A549 (cell line): ENCODE measurements at regions not wholly inside any gene's neighbourhood (a gene's known extent, or its start where the extent isn't known, plus 50 kb on each side); places are given as distances from the start of the nearest gene placed in this dataset.

ENCODE experiments used
- ATAC-seq, 2 experiments: fragments of 200-7000 bp in 1 of 2; fragments of >200 bp in 1 of 2; cut with Nextera tagmentation in 1 of 2; cut with Tn5 transposase in 1 of 2; 3 replicates each; pipeline versions ENCODE4 v1.8.0 to v1.9.1; 2018 to 2020; ENCODE audit warnings: mild to moderate bottlenecking in 1 of 2, moderate library complexity in 1 of 2
- CTCF ChIA-PET: fragments of 300-600 bp; sonication (Branson Sonifier 250); formaldehyde crosslinking; extraction: SDS; loops from one replicate; lab custom pipeline; 2021; ENCODE audit warnings: antibody characterized with exemption, inconsistent platforms; lab: Yijun Ruan, JAX
- POLR2A ChIA-PET: fragments of 350-600 bp; formaldehyde crosslinking; extraction: SDS; loops from one replicate; lab custom pipeline; 2021; ENCODE audit warnings: antibody characterized with exemption, inconsistent platforms; lab: Yijun Ruan, JAX
- DNase-seq, 2 experiments: peaks; one replicate each; pipeline versions ENCODE4 v3.0.0 to v3.0.0-alpha.2; 2011 to 2016; ENCODE audit warnings: low read depth in 1 of 2, low spot score in 1 of 2
- FAIRE-seq: peaks from 2 replicates; lab custom pipeline; 2011; peaks lifted over from hg19 to GRCh38; lab: Jason Lieb, UNC
- H3K27ac ChIP-seq, 2 experiments: fragments of >200 bp; sonication (Bioruptor Twin); formaldehyde crosslinking; 3 replicates each; pipeline ENCODE4 v1.5.1; 2016 to 2017
- H3K4me1 ChIP-seq: fragments of >200 bp; sonication (Bioruptor Twin); formaldehyde crosslinking; 3 replicates; pipeline ENCODE4 v1.6.1; 2016
- H3K4me2 ChIP-seq: fragments of >200 bp; sonication (Bioruptor Twin); formaldehyde crosslinking; 3 replicates; pipeline ENCODE4 v1.6.1; 2016
- H3K4me3 ChIP-seq: fragments of >200 bp; sonication (Bioruptor Twin); formaldehyde crosslinking; 3 replicates; pipeline ENCODE4 v1.5.1; 2016
- H3K9me3 ChIP-seq: fragments of >200 bp; sonication (Bioruptor Twin); formaldehyde crosslinking; 3 replicates; pipeline ENCODE4 v1.6.1; 2016
- BHLHE40 ChIP-seq: IDR thresholded peaks from 2 replicates; pipeline ENCODE4 v1.6.1; 2012; ENCODE audit warnings: low read depth, low read length, inconsistent platforms
- CEBPB ChIP-seq, 2 experiments: fragments of >200 bp in 1 of 2; sonication (Bioruptor Twin) in 1 of 2; formaldehyde crosslinking in 1 of 2; IDR thresholded peaks; 2 replicates each; pipeline ENCODE4 v1.6.1; 2012 to 2016
- CHD2 ChIP-seq: fragments of 150-350 bp; IDR thresholded peaks from 2 replicates; pipeline ENCODE4 v1.6.1; 2014; ENCODE audit warnings: low read length; ENCODE audit not compliant: partially characterized antibody
- EHF ChIP-seq: fragments of 250-450 bp; sonication (Bioruptor Pico); IDR thresholded peaks from 2 replicates; pipeline ENCODE4 v1.5.0; 2020; ENCODE audit warnings: mild to moderate bottlenecking
- ESRRA ChIP-seq: fragments of 150-350 bp; IDR thresholded peaks from 2 replicates; pipeline ENCODE4 v1.6.1; 2014; ENCODE audit warnings: mild to moderate bottlenecking, low read length, borderline replicate concordance
- HMGXB4 ChIP-seq: fragments of 250-450 bp; sonication (Bioruptor Pico); IDR thresholded peaks from 2 replicates; pipeline ENCODE4 v1.5.0; 2021; ENCODE audit warnings: mild to moderate bottlenecking, moderate library complexity, borderline replicate concordance
- HOXA7 ChIP-seq: fragments of 250-450 bp; sonication (Bioruptor Pico); IDR thresholded peaks from 2 replicates; pipeline ENCODE4 v1.5.0; 2020; ENCODE audit warnings: mild to moderate bottlenecking, moderate library complexity
- HOXB13 ChIP-seq: fragments of 250-450 bp; sonication (Bioruptor Pico); IDR thresholded peaks from 2 replicates; pipeline ENCODE4 v1.5.0; 2020; ENCODE audit warnings: low read depth, mild to moderate bottlenecking, moderate library complexity
- HOXB5 ChIP-seq: fragments of 250-450 bp; sonication (Bioruptor Pico); IDR thresholded peaks from 2 replicates; pipeline ENCODE4 v1.5.0; 2020; ENCODE audit warnings: mild to moderate bottlenecking, moderate library complexity
- PBX3 ChIP-seq: IDR thresholded peaks from 2 replicates; pipeline ENCODE4 v1.6.1; 2012
- POLR2A ChIP-seq: IDR thresholded peaks from 2 replicates; pipeline ENCODE4 v1.6.1; 2012; ENCODE audit warnings: mild to moderate bottlenecking, low read length
- POLR2AphosphoS2 ChIP-seq: conservative IDR thresholded peaks from 2 replicates; pipeline ENCODE4 v1.6.1; 2012; ENCODE audit warnings: low read length, improper control_type of control experiment, inconsistent platforms
- RFX5 ChIP-seq: fragments of 450-650 bp; IDR thresholded peaks from 2 replicates; pipeline ENCODE4 v1.7.1; 2014; ENCODE audit warnings: antibody characterized with exemption, mild to moderate bottlenecking, moderate library complexity
- TP53 ChIP-seq: fragments of 250-450 bp; sonication (Bioruptor Pico); IDR thresholded peaks from 2 replicates; pipeline ENCODE4 v1.5.0; 2021; ENCODE audit warnings: mild to moderate bottlenecking, moderate library complexity
- USF2 ChIP-seq: fragments of 450-650 bp; IDR thresholded peaks from 2 replicates; pipeline ENCODE4 v1.6.1; 2014; ENCODE audit warnings: antibody characterized with exemption
- ZFP36 ChIP-seq: fragments of 450-650 bp; IDR thresholded peaks from 2 replicates; pipeline ENCODE4 v1.6.1; 2014; ENCODE audit warnings: borderline replicate concordance; ENCODE audit not compliant: partially characterized antibody
- WGBS: methylation state at CpG from one replicate; pipeline ENCODE4 v1.1.6; 2017; ENCODE audit errors: missing lambda C conversion rate; 5-methylcytosine and 5-hydroxymethylcytosine counted together
- TF ChIP-seq, protein P1 (sequence below): IDR thresholded peaks from 2 replicates; pipeline ENCODE4 v1.6.1; 2012; ENCODE audit warnings: low read depth, borderline replicate concordance
- TF ChIP-seq, protein P2 (sequence below): fragments of >200 bp; sonication (Bioruptor Twin); formaldehyde crosslinking; IDR thresholded peaks from 3 replicates; pipeline ENCODE4 v1.6.1; 2016
- TF ChIP-seq, protein P3 (sequence below): fragments of >200 bp; sonication (Bioruptor Twin); formaldehyde crosslinking; IDR thresholded peaks from 3 replicates; pipeline ENCODE4 v1.5.1; 2016

- ChIA-PET POLR2A (interaction anchor here (0.5 kb wide), 1 partner anchor 74 kb away, joined by 3 read pairs; the partner anchor contains the start of gene HPCAL1), CTCF (interaction anchor here (0.9 to 3.8 kb wide), 9 partner anchors 12 to 206 kb away, joined by 3 to 13 read pairs (median 3); no protein-coding TSS in a partner anchor)
- no peak for TF ChIP-seq RFX5
- TF ChIP-seq HMGXB4 (CRISPR knock-in tag) = no peak
- no peak for TF ChIP-seq POLR2AphosphoS2
- no peak for TF ChIP-seq TP53 (CRISPR knock-in tag)
- peaks cover 6% of the 10 kb centered on the region; the same call in 1 of the 3 replicates for H3K4me1 ChIP-seq
- FAIRE-seq = no peak
- H3K9me3 ChIP-seq = no peaks in the 10 kb centered on the region
- DNase-seq = no peak
- no peak overlapping the region for H3K27ac ChIP-seq
- ATAC-seq = no peak
- H3K4me2 ChIP-seq = no peak overlapping the region
- whole genome bisulfite sequencing = 80% methylated on average over 20 of the region's 20 CpGs
- no peak overlapping the region for H3K4me3 ChIP-seq
These were observed 73.9 kb upstream of the HPCAL1 start for GRCh38 chr2:10228611-10229365.

- Histone ChIP-seq H3K4me1 (peaks cover 6% of the 10 kb centered on the region; the same call in 1 of the 3 replicates), H3K27ac (no peak overlapping the region), H3K9me3 (no peaks in the 10 kb centered on the region), H3K4me2 (no peak overlapping the region), H3K4me3 (no peak overlapping the region)
- 63% methylated on average over 9 of the region's 9 CpGs for WGBS
- ChIA-PET POLR2A (no interaction called here), CTCF (interaction anchor here (0.9 to 3.8 kb wide), 7 partner anchors 12 to 206 kb away, joined by 3 to 13 read pairs (median 7); no protein-coding TSS in a partner anchor)
- FAIRE-seq (no peak), DNase-seq (no peak), ATAC-seq (no peak)
- TF ChIP-seq CEBPB (IDR thresholded peaks at IDR 0.05) (no peak), HOXB5 (CRISPR knock-in tag) (no peak), USF2 (no peak), ESRRA (no peak), EHF (CRISPR knock-in tag) (no peak), CHD2 (no peak), BHLHE40 (no peak), ZFP36 (no peak), PBX3 (no peak), HOXA7 (CRISPR knock-in tag) (no peak), POLR2AphosphoS2 (no peak)
These were observed 73.1 kb upstream of the HPCAL1 start for GRCh38 chr2:10229462-10230099.

DNA sequence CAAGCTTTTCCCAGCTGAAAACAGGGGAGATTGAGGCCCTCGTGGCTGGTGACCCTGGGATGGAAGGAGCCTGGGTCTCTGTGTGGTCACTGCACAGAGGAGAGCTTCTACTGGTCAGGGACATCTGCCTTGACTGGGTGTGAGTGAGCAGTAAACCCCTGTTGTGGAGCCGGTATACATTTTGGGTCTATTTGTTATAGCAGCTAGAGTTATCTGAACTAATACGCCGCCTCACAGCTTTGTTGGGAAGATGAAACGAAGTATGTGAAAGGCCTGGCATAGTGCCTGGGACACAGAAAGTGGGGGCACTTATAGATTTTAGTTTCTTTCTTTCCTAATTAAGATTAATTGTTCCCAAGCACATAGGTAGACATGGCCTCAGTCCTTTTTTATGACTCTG lies 72.2 kb upstream of the HPCAL1 start:
- ChIA-PET POLR2A (no interaction called here), CTCF (interaction anchor here (0.6 to 3.8 kb wide), 8 partner anchors 9 to 205 kb away, joined by 3 to 13 read pairs (median 4); no protein-coding TSS in a partner anchor)
- Histone ChIP-seq H3K4me1 (peaks cover 6% of the 10 kb centered on the region; the same call in 1 of the 3 replicates), H3K4me3 (no peak overlapping the region), H3K4me2 (no peak overlapping the region), H3K27ac (no peak overlapping the region), H3K9me3 (no peaks in the 10 kb centered on the region)
- no peak for FAIRE-seq
- 56% methylated on average over 5 of the region's 5 CpGs for WGBS
- ATAC-seq = no peak
- DNase-seq = no peak
- no peak for TF ChIP-seq POLR2A
- no peak for TF ChIP-seq EHF (CRISPR knock-in tag)
- TF ChIP-seq HOXB13 (CRISPR knock-in tag) = no peak
- TF ChIP-seq, protein P1, sequence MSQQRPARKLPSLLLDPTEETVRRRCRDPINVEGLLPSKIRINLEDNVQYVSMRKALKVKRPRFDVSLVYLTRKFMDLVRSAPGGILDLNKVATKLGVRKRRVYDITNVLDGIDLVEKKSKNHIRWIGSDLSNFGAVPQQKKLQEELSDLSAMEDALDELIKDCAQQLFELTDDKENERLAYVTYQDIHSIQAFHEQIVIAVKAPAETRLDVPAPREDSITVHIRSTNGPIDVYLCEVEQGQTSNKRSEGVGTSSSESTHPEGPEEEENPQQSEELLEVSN = no peak
- TF ChIP-seq, protein P2, sequence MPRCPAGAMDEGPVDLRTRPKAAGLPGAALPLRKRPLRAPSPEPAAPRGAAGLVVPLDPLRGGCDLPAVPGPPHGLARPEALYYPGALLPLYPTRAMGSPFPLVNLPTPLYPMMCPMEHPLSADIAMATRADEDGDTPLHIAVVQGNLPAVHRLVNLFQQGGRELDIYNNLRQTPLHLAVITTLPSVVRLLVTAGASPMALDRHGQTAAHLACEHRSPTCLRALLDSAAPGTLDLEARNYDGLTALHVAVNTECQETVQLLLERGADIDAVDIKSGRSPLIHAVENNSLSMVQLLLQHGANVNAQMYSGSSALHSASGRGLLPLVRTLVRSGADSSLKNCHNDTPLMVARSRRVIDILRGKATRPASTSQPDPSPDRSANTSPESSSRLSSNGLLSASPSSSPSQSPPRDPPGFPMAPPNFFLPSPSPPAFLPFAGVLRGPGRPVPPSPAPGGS = no peak
- no peak for TF ChIP-seq PBX3
- TF ChIP-seq, protein P3, sequence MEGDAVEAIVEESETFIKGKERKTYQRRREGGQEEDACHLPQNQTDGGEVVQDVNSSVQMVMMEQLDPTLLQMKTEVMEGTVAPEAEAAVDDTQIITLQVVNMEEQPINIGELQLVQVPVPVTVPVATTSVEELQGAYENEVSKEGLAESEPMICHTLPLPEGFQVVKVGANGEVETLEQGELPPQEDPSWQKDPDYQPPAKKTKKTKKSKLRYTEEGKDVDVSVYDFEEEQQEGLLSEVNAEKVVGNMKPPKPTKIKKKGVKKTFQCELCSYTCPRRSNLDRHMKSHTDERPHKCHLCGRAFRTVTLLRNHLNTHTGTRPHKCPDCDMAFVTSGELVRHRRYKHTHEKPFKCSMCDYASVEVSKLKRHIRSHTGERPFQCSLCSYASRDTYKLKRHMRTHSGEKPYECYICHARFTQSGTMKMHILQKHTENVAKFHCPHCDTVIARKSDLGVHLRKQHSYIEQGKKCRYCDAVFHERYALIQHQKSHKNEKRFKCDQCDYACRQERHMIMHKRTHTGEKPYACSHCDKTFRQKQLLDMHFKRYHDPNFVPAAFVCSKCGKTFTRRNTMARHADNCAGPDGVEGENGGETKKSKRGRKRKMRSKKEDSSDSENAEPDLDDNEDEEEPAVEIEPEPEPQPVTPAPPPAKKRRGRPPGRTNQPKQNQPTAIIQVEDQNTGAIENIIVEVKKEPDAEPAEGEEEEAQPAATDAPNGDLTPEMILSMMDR = no peak
